Adrenal gland (tissue), 9 donors: ENCODE measurements at regions not wholly inside any gene's neighbourhood (a gene's known extent, or its start where the extent isn't known, plus 50 kb on each side); places are given as distances from the start of the nearest gene placed in this dataset.

ENCODE experiments used
- DNase-seq, 7 donors: peaks; one replicate each; pipeline ENCODE4 v3.0.0-alpha.2; 2019 to 2020
- H3K27ac ChIP-seq, 5 donors: fragments of 200-600 bp; sonication (generic) in 4 of 5; 1 replicate in 3 of 5; 2 replicates in 2 of 5; pipeline versions ENCODE4 v1.5.1 to v1.8.0; 2016 to 2020; ENCODE audit warnings: mild to moderate bottlenecking in 1 of 5
- H3K27me3 ChIP-seq: fragments of 200-600 bp; 2 replicates; pipeline ENCODE4 v1.8.0; 2021
- H3K36me3 ChIP-seq, 2 donors: fragments of 200-600 bp; replicated peaks in 1 of 2; 1 replicate in 1 of 2; 2 replicates in 1 of 2; pipeline versions ENCODE4 v1.5.1 to v1.8.0; 2018 to 2022
- H3K4me1 ChIP-seq, 2 donors: fragments of 200-600 bp; replicated peaks in 1 of 2; 1 replicate in 1 of 2; 2 replicates in 1 of 2; pipeline versions ENCODE4 v1.5.1 to v1.8.0; 2018 to 2021
- H3K4me3 ChIP-seq, 4 donors: fragments of 200-600 bp; sonication (generic) in 3 of 4; one replicate each; pipeline ENCODE4 v1.5.1; 2016 to 2018
- H3K9me3 ChIP-seq, 3 donors: fragments of 200-600 bp; sonication (generic) in 1 of 3; replicated peaks in 1 of 3; 1 replicate in 2 of 3; 2 replicates in 1 of 3; pipeline versions ENCODE4 v1.5.1 to v1.8.0; 2016 to 2021
- CTCF ChIP-seq, 6 experiments: fragments of 450-650 bp in 4 of 6; fragments of 200-600 bp in 2 of 6; sonication (generic) in 1 of 6; IDR thresholded peaks; 1 replicate in 5 of 6; 2 replicates in 1 of 6; pipeline versions ENCODE4 v1.5.1 to v1.8.0; 2016 to 2021; ENCODE audit warnings: antibody characterized with exemption in 6 of 6, mild to moderate bottlenecking in 2 of 6, moderate library complexity in 1 of 6
- POLR2A ChIP-seq, 2 donors: fragments of 450-650 bp; IDR thresholded peaks; one replicate each; pipeline ENCODE4 v1.6.1; 2017; ENCODE audit warnings: antibody characterized with exemption in 2 of 2, mild to moderate bottlenecking in 2 of 2, moderate library complexity in 1 of 2
- WGBS, 4 donors: extraction: QIAGEN DNeasy Blood & Tissue Kit in 2 of 4; methylation state at CpG; one replicate each; pipeline versions ENCODE4 v1.1.5 to v1.1.7; 2013 to 2017; 5-methylcytosine and 5-hydroxymethylcytosine counted together
- intact Hi-C, 2 donors: fragments of 100-400 bp; cut with DNase I; formaldehyde crosslinking; loops; one replicate each; pipeline versions ENCODE4 v1.14.1 to v1.15.0; 2022 to 2023
- donor health status: healthy with polysubstance abuse.
- donor health status: Bipolar disorder and iron deficiency.
- donor health status: DM: yes; HTN: yes; CAD: no.
- donor health status: DM: no; HTN: no; CAD: no.
- donor health status: DM: no; HTN: no; CAD: no.

GRCh38 chr9:109961626-109962025, 181.6 kb downstream of the PALM2AKAP2 start:
- Histone ChIP-seq H3K27me3 (no peaks in the 10 kb centered on the region), H3K27ac (no peak overlapping the region), H3K4me3 (no peak overlapping the region), H3K9me3 (no peaks in the 10 kb centered on the region), H3K4me1 (peaks cover 0 to 6% of the 10 kb centered on the region in 2 donors), H3K36me3 (no peaks in the 10 kb centered on the region)
- WGBS, 4 donors = 85 to 93% (median 89%) methylated on average over 2 of the region's 2 CpGs
- intact Hi-C loops = loop anchor here in 1 of 2 donors (5.0 to 10.0 kb wide), 2 partner anchors 44 to 83 kb away; no protein-coding TSS in a partner anchor
- TF ChIP-seq POLR2A (IDR thresholded peaks at IDR 0.05) = no peak
- no peak for TF ChIP-seq CTCF (IDR thresholded peaks at IDR 0.05)
- DNase-seq = no peak

DNA sequence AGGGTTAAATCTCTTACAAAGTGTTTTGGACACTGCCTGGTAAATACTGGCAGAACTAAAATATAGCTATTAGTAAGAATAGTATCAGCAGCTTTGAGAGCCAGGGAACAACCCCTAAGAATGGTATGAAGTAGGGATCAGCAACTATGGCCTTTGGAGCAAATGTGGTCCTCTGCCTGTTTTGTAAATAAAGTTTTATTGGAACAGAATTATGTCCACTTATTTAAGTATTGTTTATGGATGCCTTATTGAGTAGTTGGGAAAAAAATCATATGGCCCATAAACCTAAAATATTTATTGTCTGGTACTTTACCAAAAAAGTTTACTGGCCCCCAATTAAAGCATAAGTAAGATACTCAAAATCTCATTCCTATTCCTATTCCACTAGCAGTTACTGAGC, 182.2 kb downstream of the PALM2AKAP2 start:
- intact Hi-C loops = loop anchor here in 1 of 2 donors (5.0 to 10.0 kb wide), 2 partner anchors 45 to 83 kb away; no protein-coding TSS in a partner anchor
- TF ChIP-seq POLR2A (IDR thresholded peaks at IDR 0.05) (no peak), CTCF (IDR thresholded peaks at IDR 0.05) (no peak)
- no peaks in the 10 kb centered on the region for H3K27me3 ChIP-seq
- no peak overlapping the region for H3K27ac ChIP-seq
- no peak for DNase-seq
- H3K4me1 ChIP-seq = peaks cover 0 to 10% of the 10 kb centered on the region in 2 donors
- no peak overlapping the region for H3K4me3 ChIP-seq
- no peaks in the 10 kb centered on the region for H3K9me3 ChIP-seq
- H3K36me3 ChIP-seq = no peaks in the 10 kb centered on the region

GRCh38 chr9:109963079-109963478, 183.1 kb downstream of the PALM2AKAP2 start:
- intact Hi-C loops = loop anchor here in 1 of 2 donors (5.0 to 10.0 kb wide), 2 partner anchors 46 to 82 kb away; no protein-coding TSS in a partner anchor
- Histone ChIP-seq H3K9me3 (no peaks in the 10 kb centered on the region), H3K27ac (no peak overlapping the region), H3K4me1 (peaks cover 0 to 15% of the 10 kb centered on the region in 2 donors), H3K36me3 (no peaks in the 10 kb centered on the region), H3K27me3 (no peaks in the 10 kb centered on the region), H3K4me3 (no peak overlapping the region)
- no peak for TF ChIP-seq POLR2A (IDR thresholded peaks at IDR 0.05)
- DNase-seq = no peak
- WGBS, 4 donors = 46 to 65% (median 52%) methylated on average over 2 of the region's 2 CpGs

DNA sequence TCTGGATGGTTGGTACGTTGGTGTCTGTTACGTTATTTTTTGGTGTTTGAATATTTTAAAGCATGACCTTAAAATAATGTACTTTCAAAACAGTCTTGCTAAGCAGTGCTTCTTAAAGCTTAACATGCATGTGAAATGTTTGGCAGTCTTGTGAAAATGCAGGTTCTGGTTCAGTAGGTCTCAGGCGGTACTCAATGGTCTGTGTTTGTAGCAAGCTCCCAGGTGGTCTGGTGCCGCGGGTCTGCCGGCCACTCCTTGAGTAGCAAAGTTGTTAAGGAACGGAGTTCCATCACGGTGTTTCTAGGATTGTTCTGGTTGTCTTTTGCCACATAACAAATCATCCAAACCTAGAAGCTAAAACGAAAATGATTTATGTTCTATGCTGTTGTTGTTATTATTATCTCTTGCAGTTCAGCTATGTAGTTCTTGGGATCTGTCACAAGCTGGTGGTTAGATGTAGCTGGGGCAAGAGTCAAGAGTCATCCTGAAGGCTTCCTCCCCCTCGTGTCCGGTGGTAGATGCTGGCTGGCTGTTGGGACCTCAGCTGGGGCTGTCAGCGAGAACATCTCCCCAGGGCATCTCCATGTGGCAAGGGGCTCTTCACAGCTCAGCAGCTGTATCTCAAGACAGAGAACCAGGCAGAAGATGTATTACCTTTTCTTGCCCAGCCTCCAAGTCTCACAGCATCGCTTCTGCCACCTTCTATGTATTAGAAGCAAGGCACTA, 186.8 kb downstream of the PALM2AKAP2 start:
- H3K9me3 ChIP-seq = no peaks in the 10 kb centered on the region
- intact Hi-C loops = loop anchor here in 1 of 2 donors (10.0 kb wide), 1 partner anchor 78 kb away; no protein-coding TSS in a partner anchor
- no peak for DNase-seq
- TF ChIP-seq CTCF (IDR thresholded peaks at IDR 0.05) = no peak
- TF ChIP-seq POLR2A (IDR thresholded peaks at IDR 0.05) = no peak
- no peaks in the 10 kb centered on the region for H3K27me3 ChIP-seq
- no peaks in the 10 kb centered on the region for H3K36me3 ChIP-seq
- no peak overlapping the region for H3K4me3 ChIP-seq
- H3K27ac ChIP-seq = no peak overlapping the region
- H3K4me1 ChIP-seq = peaks cover 0 to 29% of the 10 kb centered on the region in 2 donors
- WGBS, 4 donors = 75 to 81% (median 80%) methylated on average over 13 of the region's 13 CpGs
